ENCODE measurements at regions not wholly inside any gene's neighbourhood (a gene's known extent, or its start where the extent isn't known, plus 50 kb on each side); places are given as distances from the start of the nearest gene placed in this dataset.
A peak's percentile ranks its signal among the peaks of the same experiment; 100 is the strongest.

DNA sequence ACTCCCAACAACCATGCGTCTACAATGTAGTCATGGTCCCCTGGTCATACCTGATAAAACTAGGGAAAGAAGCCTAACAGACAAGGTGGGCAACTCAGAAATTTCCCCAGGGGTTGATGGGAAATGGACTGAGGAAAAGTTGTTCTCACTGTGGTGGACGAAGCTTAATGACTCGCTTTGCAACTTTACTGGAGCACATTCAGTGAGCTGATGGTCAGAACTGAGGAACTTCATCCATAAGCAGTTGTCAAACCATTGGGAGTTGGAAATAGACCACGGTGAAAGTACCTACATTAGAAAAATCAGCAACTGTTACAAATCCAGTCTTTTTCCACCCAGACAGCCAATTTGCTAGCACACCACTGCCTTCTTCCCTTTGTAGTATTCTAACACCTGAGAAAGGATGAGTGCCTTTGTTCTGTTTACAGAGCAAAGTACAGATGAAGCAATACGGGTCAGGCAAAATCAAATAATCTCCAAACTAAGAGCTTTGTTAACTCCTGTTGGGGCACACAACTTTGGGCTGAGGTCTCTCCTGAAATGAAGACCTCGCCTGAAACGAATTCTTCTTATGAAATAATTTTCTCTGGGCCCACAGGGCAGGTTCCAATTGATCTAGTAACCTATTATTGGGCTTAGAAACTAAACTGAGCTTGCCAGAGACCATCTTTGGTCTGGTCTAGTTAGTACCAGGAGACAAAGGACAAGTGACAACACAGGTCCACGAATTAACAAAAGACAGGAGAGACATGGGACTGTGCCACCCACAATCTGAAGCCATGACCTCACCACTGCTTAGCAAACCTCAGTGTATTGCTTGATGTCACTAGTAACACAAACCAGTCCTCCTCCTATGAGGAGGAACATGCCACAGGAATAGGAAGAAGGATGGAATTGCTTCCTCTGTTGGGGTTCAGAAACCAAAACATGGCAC lies 58.9 kb upstream of the NFKB1 start:
- Histone ChIP-seq H3K27me3 (replicated peaks) (no peaks in the 10 kb centered on the region), H3K36me3 (replicated peaks) (no peaks in the 10 kb centered on the region), H3K4me3 (ENCODE audit: low read depth, low read length) (no peak overlapping the region), H3K27ac (no peak overlapping the region)
- TF ChIP-seq, protein P1, sequence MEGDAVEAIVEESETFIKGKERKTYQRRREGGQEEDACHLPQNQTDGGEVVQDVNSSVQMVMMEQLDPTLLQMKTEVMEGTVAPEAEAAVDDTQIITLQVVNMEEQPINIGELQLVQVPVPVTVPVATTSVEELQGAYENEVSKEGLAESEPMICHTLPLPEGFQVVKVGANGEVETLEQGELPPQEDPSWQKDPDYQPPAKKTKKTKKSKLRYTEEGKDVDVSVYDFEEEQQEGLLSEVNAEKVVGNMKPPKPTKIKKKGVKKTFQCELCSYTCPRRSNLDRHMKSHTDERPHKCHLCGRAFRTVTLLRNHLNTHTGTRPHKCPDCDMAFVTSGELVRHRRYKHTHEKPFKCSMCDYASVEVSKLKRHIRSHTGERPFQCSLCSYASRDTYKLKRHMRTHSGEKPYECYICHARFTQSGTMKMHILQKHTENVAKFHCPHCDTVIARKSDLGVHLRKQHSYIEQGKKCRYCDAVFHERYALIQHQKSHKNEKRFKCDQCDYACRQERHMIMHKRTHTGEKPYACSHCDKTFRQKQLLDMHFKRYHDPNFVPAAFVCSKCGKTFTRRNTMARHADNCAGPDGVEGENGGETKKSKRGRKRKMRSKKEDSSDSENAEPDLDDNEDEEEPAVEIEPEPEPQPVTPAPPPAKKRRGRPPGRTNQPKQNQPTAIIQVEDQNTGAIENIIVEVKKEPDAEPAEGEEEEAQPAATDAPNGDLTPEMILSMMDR (IDR thresholded peaks at IDR 0.05; ENCODE audit: low read depth, low read length, missing control alignments), result no peak
- no peak for DNase-seq
- in situ Hi-C loops (cut with HindIII; ENCODE audit: low pct_ligation_motif_present, low sequenced_read_pairs), result no loop called here

DNA sequence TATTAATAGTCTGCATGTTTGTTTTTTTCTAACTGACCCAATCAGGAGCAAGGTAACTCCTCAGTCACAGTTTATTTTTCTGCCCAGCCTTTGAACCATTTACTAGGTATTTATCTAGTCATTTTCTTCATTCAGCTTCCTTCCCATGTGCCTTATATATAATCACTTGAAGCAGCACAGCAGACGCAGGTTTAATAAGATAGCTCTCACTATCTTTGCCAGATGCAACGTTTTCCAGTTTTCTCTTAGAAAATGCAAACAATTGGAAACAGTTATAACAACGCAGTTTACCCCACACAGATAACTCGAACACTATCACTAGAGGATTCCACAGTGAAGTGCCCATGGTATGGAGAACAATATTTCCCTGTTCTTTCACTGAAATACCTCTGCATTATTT lies 56.4 kb upstream of the NFKB1 start:
- no peak overlapping the region for H3K4me3 ChIP-seq (ENCODE audit: low read depth, low read length)
- TF ChIP-seq, protein P1 (IDR thresholded peaks at IDR 0.05; ENCODE audit: low read depth, low read length, missing control alignments), result no peak
- no peaks in the 10 kb centered on the region for H3K27me3 ChIP-seq (replicated peaks)
- in situ Hi-C loops (cut with HindIII; ENCODE audit: low pct_ligation_motif_present, low sequenced_read_pairs), result no loop called here
- no peaks in the 10 kb centered on the region for H3K36me3 ChIP-seq (replicated peaks)
- no peak overlapping the region for H3K27ac ChIP-seq
- no peak for DNase-seq

DNA sequence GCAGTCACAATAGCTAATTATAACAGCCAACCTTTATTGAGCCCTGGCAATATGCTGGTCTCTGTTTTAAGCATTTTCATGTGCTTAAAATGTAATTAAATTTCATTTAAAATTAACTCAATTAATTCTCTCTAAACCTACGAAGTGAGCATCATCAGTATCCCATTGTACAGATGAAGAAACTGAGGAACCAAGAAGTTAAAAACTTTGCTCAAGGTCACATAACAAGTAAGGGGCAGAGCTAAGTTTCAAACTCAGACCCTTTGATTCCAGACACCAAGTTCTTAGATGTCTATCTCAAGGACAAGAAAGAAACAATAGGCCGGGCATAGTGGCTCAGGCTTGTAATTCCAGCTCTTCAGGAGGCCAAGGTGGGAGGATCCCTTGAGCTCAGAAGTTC lies 55.9 kb upstream of the NFKB1 start:
- in situ Hi-C loops (cut with HindIII; ENCODE audit: low pct_ligation_motif_present, low sequenced_read_pairs), result no loop called here
- H3K27ac ChIP-seq, result no peak overlapping the region
- no peak overlapping the region for H3K4me3 ChIP-seq (ENCODE audit: low read depth, low read length)
- H3K36me3 ChIP-seq (replicated peaks), result no peaks in the 10 kb centered on the region
- no peak for DNase-seq
- TF ChIP-seq, protein P1 (IDR thresholded peaks at IDR 0.05; ENCODE audit: low read depth, low read length, missing control alignments), result no peak
- H3K27me3 ChIP-seq (replicated peaks), result no peaks in the 10 kb centered on the region

DNA sequence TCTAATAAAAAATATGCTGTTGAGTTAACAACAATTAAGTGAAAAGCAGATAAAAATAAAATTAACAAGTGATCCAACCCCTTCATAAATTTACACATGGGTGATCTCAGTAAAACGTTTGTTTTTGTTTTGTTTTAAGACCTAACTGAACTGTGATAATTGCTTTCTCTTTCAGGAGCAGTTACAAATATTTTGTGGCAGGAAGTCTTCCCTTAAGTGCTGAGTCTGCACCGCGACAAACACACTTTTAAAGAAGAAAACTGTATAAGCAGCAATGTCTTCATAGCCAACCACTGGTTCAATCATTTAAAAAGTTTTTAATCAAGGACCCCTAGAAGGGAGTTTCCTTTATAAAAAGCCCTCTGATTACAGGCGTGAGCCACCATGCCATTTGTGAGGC lies 53.7 kb upstream of the NFKB1 start:
- TF ChIP-seq, protein P1 (IDR thresholded peaks at IDR 0.05; ENCODE audit: low read depth, low read length, missing control alignments), result no peak
- no peak for DNase-seq
- Histone ChIP-seq H3K36me3 (replicated peaks) (no peaks in the 10 kb centered on the region), H3K27me3 (replicated peaks) (no peaks in the 10 kb centered on the region), H3K4me3 (ENCODE audit: low read depth, low read length) (no peak overlapping the region), H3K27ac (no peak overlapping the region)
- in situ Hi-C loops (cut with HindIII; ENCODE audit: low pct_ligation_motif_present, low sequenced_read_pairs), result no loop called here

DNA sequence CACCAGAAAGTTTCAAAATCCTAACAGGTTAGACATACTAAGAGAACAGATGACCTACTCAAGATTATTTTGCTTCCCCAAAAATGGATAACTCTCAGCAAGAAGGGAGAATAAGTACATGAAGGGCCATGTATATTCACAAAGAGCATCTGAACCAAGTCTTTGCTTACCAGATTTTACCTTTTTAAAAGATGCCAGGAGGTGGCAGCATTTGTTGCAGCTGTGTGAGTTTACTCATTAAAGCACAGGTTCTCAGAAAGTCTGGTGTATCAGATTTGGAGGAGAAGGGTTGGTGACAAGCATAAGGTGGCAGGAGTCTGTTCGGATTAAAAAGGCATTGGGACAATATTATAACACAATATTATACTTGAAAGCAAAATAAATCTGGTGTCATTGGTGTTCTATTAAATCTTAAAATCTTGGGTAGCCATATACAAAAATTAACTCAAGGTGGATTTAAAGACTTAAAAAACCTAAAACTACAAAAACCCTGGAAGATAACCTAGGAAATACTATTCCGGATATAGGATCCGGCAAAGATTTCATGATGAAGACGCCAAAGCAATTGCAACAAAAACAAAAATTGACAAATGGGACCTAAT lies 51.3 kb upstream of the NFKB1 start:
- TF ChIP-seq, protein P1 (IDR thresholded peaks at IDR 0.05; ENCODE audit: low read depth, low read length, missing control alignments), result peak; percentile 70

More for the DNA sequence above, 51.3 kb upstream of the NFKB1 start:
- Histone ChIP-seq H3K27me3 (replicated peaks) (no peaks in the 10 kb centered on the region), H3K36me3 (replicated peaks) (no peaks in the 10 kb centered on the region), H3K4me3 (ENCODE audit: low read depth, low read length) (no peak overlapping the region), H3K27ac (no peak overlapping the region)
- peak; percentile 68 for DNase-seq
- in situ Hi-C loops (cut with HindIII; ENCODE audit: low pct_ligation_motif_present, low sequenced_read_pairs), result no loop called here
